Rectal smooth muscle tissue (tissue), 1 donor: ENCODE measurements at regions not wholly inside any gene's neighbourhood (a gene's known extent, or its start where the extent isn't known, plus 50 kb on each side); places are given as distances from the start of the nearest gene placed in this dataset.
"Not testable (repeated sequence)": the region's sequence is repeated elsewhere in the genome, so short reads cannot be mapped to it uniquely, and the experiment has no call there.

Experiments used
- H3K27ac ChIP-seq: one replicate; pipeline ENCODE4 v1.7.0; 2013; ENCODE audit warnings: low read depth, low read length, inconsistent platforms
- H3K27me3 ChIP-seq: one replicate; pipeline ENCODE4 v1.7.0; 2013; ENCODE audit warnings: low read length; ENCODE audit not compliant: control insufficient read depth, insufficient read depth
- H3K36me3 ChIP-seq: one replicate; pipeline ENCODE4 v1.7.0; 2013; ENCODE audit warnings: low read length; ENCODE audit not compliant: control insufficient read depth, insufficient read depth
- H3K4me1 ChIP-seq: one replicate; pipeline ENCODE4 v1.7.0; 2013; ENCODE audit warnings: low read length; ENCODE audit not compliant: control insufficient read depth, insufficient read depth
- H3K4me3 ChIP-seq: one replicate; pipeline ENCODE4 v1.7.0; 2013; ENCODE audit warnings: low read length
- H3K9ac ChIP-seq: one replicate; pipeline ENCODE4 v1.7.0; 2013; ENCODE audit warnings: low read length

DNA sequence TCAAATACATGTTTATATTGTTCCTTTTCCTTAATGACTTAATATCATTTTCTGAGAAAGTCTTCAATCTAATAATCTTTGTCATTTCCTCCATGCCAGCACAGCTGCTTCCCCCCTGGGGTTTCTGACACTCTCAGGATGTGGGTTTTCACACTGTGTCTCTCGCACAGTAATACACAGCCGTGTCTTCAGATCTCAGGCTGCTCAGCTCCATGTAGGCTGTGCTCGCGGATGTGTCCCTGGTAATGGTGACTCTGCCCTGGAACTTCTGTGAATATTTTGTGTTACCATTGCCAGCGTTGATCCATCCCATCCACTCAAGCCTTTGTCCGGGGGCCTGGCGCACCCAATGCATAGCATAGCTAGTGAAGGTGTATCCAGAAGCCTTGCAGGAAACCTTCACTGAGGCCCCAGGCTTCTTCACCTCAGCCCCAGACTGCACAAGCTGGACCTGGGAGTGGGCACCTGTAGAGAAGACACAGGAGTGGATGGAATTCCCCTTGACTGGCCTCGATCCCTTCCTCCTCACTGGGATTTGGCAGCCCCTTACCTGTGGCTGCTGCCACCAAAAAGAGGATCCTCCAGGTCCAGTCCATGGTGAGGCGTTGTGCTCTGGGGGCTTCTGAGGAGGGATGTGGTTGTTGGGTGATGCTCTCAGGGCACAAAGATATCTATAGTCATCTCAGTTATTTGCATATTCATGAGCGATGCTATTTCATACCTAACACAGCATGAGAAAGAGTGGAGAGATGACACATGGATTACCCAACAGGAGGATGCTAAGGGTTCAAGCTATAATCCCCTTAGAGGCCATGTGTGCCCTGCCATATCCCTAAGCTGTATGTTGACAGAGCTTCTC, 478.8 kb downstream of the TMEM121 start:
- H3K36me3 ChIP-seq, H3K27me3 ChIP-seq, H3K27ac ChIP-seq, H3K4me1 ChIP-seq, H3K4me3 ChIP-seq, H3K9ac ChIP-seq: not testable (repeated sequence)

DNA sequence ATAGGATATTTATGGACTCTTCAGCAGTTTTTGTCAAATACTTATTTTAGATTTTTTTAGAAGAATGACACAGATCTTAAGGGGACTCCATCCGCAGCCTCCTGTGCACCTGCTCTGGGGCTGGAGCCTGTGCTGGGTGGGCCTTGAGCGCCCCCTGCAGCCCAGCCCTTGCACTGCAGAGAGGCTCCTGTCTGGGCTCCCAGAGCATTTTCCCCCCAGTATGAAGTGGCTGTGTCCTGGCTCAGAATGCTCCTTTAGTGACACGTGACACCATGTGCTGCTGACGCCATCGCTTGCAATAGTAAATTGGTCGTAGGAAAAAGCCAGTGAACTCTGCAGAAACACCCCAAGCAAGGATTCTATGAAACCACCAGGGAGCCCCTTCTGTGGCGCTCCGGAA, 479.7 kb downstream of the TMEM121 start:
- not testable (repeated sequence) for H3K4me3 ChIP-seq, H3K9ac ChIP-seq, H3K27ac ChIP-seq

DNA sequence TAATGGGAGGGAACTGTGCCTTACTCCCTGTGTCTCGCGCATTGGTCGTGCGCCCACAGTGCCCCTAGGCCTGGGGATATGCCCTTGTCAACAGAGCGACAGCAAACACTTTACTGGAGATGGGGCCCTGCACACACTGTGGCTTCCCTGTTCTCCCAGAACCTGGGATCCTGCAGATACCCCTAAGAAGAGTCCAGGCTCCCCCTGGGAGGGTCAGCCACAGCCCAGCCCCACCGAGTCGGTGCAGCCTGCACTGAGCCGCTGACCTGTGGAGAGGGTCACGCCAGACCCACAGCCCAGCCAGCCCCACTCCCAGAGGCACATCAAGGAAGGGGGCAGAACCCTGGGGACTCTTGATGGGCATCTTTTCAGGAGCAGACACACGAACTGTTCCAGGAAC, 480.3 kb downstream of the TMEM121 start:
- not testable (repeated sequence) for H3K27me3 ChIP-seq

More for the DNA sequence above, 479.7 kb downstream of the TMEM121 start:
- not testable (repeated sequence) for H3K27me3 ChIP-seq, H3K36me3 ChIP-seq, H3K4me1 ChIP-seq

DNA sequence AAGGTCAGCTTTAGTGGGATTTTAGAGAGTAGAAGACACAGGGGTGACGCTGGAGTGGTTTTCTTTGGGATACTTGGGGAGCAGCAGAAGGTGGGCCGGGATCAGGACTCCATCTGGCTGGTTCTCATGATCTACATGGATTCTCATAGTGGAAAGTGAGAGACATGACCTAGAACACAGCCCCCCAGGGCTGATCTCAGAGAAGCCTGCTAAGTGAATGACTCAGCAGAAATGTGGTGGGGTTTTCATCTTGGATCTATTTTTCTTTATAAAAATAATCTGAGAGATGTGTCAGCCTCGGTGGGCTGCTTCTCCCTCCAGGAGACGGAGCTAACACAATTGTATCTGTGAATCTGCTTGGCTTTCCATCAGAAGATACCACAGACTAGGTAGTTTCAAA, 484.4 kb downstream of the TMEM121 start:
- no peaks in the 10 kb centered on the region for H3K27me3 ChIP-seq
- no peaks in the 10 kb centered on the region for H3K36me3 ChIP-seq
- H3K9ac ChIP-seq = no peak overlapping the region
- H3K4me3 ChIP-seq = no peak overlapping the region
- no peaks in the 10 kb centered on the region for H3K4me1 ChIP-seq
- H3K27ac ChIP-seq = no peak overlapping the region

More for the DNA sequence above, 480.3 kb downstream of the TMEM121 start:
- not testable (repeated sequence) for H3K4me1 ChIP-seq, H3K36me3 ChIP-seq, H3K27ac ChIP-seq, H3K9ac ChIP-seq, H3K4me3 ChIP-seq

GRCh38 chr14:106011631-106012360, 485.4 kb downstream of the TMEM121 start:
- not testable (repeated sequence) for H3K4me1 ChIP-seq, H3K36me3 ChIP-seq, H3K4me3 ChIP-seq, H3K27me3 ChIP-seq, H3K27ac ChIP-seq, H3K9ac ChIP-seq

GRCh38 chr14:106012361-106012725, 486.0 kb downstream of the TMEM121 start:
- H3K4me3 ChIP-seq, H3K4me1 ChIP-seq, H3K27ac ChIP-seq, H3K9ac ChIP-seq, H3K36me3 ChIP-seq, H3K27me3 ChIP-seq: not testable (repeated sequence)

DNA sequence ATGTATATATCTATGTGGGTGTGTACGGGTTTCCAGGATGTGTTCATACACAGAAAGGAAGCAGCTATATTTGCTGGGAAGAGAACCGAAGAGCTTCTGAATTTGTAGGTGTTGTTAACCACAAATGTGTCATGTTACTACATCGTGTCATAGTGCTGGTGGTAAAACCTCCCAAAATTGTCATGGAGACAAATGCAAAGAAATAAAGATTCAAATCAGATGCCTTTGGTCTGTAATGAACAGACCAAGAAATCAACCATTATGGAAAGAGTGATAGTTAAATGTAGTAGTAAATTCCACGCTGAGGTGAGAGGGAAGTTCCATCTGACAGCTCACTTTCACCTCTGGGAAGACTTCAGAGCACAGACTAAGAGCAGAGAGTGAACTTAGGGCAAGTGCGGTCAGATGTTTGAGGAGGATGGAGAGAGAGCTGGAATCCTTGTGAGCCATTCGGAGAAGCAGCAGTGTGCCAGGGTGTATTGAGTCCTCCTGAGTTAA, 487.5 kb downstream of the TMEM121 start:
- Histone ChIP-seq H3K4me1 (no peaks in the 10 kb centered on the region), H3K27me3 (no peaks in the 10 kb centered on the region), H3K36me3 (no peaks in the 10 kb centered on the region), H3K4me3 (no peak overlapping the region), H3K9ac (no peak overlapping the region), H3K27ac (no peak overlapping the region)

DNA sequence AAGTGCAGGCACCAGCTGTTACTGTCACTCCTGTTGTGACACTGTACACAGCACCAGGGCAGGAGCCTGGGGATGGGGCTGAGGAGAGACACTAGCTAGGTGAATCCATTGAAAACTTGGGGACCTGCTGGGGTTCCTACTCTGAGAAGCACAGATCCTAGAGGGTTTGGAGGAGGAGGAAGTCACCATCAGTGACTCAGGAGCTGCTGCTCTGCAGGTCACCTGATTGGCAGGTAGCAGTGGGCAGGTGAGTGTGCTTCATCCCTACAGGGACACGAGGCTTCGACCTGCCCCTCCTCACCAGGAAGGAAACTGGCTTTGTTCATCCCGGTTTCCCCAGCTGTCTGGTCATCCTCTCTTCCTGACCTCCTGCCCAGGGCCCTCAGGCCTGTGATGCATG, 491.6 kb downstream of the TMEM121 start:
- H3K9ac ChIP-seq = not testable (repeated sequence)

GRCh38 chr14:106021832-106022231, 495.4 kb downstream of the TMEM121 start:
- Histone ChIP-seq H3K9ac (no peak overlapping the region), H3K27ac (no peak overlapping the region), H3K4me1 (no peaks in the 10 kb centered on the region), H3K4me3 (no peak overlapping the region), H3K36me3 (no peaks in the 10 kb centered on the region), H3K27me3 (no peaks in the 10 kb centered on the region)

More for the DNA sequence above, 491.6 kb downstream of the TMEM121 start:
- H3K4me3 ChIP-seq, H3K36me3 ChIP-seq, H3K4me1 ChIP-seq, H3K27me3 ChIP-seq, H3K27ac ChIP-seq: not testable (repeated sequence)

- not testable (repeated sequence) for H3K4me3 ChIP-seq, H3K4me1 ChIP-seq, H3K9ac ChIP-seq, H3K27ac ChIP-seq, H3K27me3 ChIP-seq, H3K36me3 ChIP-seq
These were observed 496.3 kb downstream of the TMEM121 start for GRCh38 chr14:106022648-106023047.

GRCh38 chr14:106023411-106023810, 497.0 kb downstream of the TMEM121 start:
- H3K27me3 ChIP-seq = no peaks in the 10 kb centered on the region

DNA sequence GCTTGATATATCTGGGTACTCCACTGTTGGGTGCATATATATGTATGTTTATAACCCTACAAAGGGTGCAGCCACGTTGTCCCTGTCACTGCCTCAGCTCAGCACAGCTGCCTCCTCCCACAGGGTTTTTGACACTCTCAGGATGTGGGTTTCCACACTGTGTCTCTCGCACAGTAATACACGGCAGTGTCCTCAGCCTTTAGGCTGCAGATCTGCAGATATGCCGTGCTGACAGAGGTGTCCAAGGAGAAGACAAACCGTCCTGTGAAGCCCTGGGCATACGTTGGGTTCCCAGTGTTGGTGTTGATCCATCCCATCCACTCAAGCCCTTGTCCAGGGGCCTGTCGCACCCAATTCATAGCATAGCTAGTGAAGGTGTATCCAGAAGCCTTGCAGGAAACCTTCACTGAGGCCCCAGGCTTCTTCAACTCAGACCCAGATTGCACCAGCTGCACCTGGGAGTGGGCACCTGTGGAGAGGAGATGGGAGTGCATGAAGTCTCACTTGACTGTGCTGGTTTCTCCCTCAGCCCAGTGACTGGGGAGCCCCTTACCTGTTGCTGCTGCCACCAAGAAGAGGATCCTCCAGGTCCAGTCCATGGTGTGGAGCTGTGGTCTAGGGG, 498.7 kb downstream of the TMEM121 start:
- Histone ChIP-seq H3K9ac (no peak overlapping the region), H3K4me3 (no peak overlapping the region)

More at GRCh38 chr14:106023411-106023810, 497.0 kb downstream of the TMEM121 start:
- Histone ChIP-seq H3K36me3 (no peaks in the 10 kb centered on the region), H3K9ac (no peak overlapping the region), H3K27ac (no peak overlapping the region), H3K4me1 (no peaks in the 10 kb centered on the region), H3K4me3 (no peak overlapping the region)

More for the DNA sequence above, 498.7 kb downstream of the TMEM121 start:
- no peaks in the 10 kb centered on the region for H3K36me3 ChIP-seq
- H3K4me1 ChIP-seq = no peaks in the 10 kb centered on the region
- H3K27me3 ChIP-seq = no peaks in the 10 kb centered on the region
- H3K27ac ChIP-seq = no peak overlapping the region
